ENCODE measurements at regions not wholly inside any gene's neighbourhood (a gene's known extent, or its start where the extent isn't known, plus 50 kb on each side); places are given as distances from the start of the nearest gene placed in this dataset.

- Histone ChIP-seq H3K4me1 (ENCODE audit: low read depth) (no peaks in the 10 kb centered on the region), H3K4me3 (no peak overlapping the region), H3K36me3 (ENCODE audit: low read depth) (no peaks in the 10 kb centered on the region), H3K9me3 (no peaks in the 10 kb centered on the region)
- peak; percentile 48 for TF ChIP-seq CTCF (IDR thresholded peaks at IDR 0.05)
- ATAC-seq (peak; percentile 69), DNase-seq (peak in 2 of 3 donors; percentile 12 to 78)
- intact Hi-C loops (cut with DNase I, micrococcal nuclease), result loop anchor here in 1 of 2 donors (5.0 kb wide), 1 partner anchor 922 kb away; no protein-coding TSS in a partner anchor
These were observed 741.0 kb upstream of the CBLB start for GRCh38 chr3:106609666-106610301.

DNA sequence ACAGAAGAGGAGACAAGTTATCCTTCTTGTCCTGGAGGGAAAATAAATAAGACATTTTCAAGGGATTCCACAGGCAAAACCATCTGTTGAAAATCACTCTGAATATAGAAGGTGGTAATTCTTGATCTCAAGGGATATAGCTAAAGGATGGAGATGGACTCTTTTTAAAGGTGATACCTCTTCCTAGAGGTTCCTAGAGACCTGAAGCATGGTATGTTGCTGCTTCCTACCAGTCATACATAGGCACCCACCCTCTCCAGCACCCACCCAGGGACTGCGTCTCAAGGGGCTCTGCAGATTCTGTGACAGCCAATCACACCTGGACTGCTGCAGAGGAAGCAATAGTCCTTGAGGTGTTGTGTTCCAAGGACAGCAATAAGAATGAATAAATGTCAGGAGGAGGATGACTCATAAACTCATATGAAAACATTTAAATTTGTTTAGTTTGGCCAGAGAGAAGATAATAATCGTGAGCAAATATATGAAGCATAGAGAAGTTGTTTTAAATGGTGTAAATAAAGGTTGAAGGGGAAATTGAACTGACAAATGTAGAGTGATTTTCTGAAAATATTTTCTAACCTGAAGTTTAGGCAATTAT is 741.6 kb upstream of the CBLB start:
- intact Hi-C loops (cut with DNase I, micrococcal nuclease), result loop anchor here in 1 of 2 donors (5.0 kb wide), 1 partner anchor 923 kb away; no protein-coding TSS in a partner anchor
- H3K9me3 ChIP-seq, result no peaks in the 10 kb centered on the region
- H3K4me3 ChIP-seq, result no peak overlapping the region
- H3K4me1 ChIP-seq (ENCODE audit: low read depth), result no peaks in the 10 kb centered on the region
- TF ChIP-seq CTCF (IDR thresholded peaks at IDR 0.05), result no peak
- DNase-seq (peak in 1 of 3 donors; percentile 8), ATAC-seq (no peak)
- H3K36me3 ChIP-seq (ENCODE audit: low read depth), result no peaks in the 10 kb centered on the region

DNA sequence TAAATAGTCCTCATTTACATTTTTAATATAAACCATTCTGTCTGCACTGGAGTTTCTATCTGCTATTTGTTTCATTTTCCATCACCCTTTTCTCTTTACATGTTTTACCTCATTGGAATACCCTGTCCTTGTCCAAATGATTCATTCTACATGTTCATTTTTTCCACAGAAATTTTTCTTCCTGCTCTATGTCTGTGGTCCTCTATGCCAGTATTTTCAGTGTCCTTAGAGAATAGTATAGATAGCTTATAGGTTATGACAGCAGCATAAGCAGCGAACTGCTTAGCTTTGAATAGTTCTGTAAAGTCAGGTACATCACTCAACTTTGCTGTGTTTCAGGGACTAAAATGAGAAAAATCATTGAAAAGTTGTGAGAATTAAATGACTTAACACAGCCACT is 742.3 kb upstream of the CBLB start:
- ATAC-seq, result no peak
- intact Hi-C loops (cut with DNase I, micrococcal nuclease), result loop anchor here in 1 of 2 donors (5.0 kb wide), 1 partner anchor 924 kb away; no protein-coding TSS in a partner anchor
- TF ChIP-seq CTCF (IDR thresholded peaks at IDR 0.05), result no peak
- DNase-seq, result no peak
- Histone ChIP-seq H3K4me1 (ENCODE audit: low read depth) (no peaks in the 10 kb centered on the region), H3K9me3 (no peaks in the 10 kb centered on the region), H3K36me3 (ENCODE audit: low read depth) (no peaks in the 10 kb centered on the region), H3K4me3 (no peak overlapping the region)

DNA sequence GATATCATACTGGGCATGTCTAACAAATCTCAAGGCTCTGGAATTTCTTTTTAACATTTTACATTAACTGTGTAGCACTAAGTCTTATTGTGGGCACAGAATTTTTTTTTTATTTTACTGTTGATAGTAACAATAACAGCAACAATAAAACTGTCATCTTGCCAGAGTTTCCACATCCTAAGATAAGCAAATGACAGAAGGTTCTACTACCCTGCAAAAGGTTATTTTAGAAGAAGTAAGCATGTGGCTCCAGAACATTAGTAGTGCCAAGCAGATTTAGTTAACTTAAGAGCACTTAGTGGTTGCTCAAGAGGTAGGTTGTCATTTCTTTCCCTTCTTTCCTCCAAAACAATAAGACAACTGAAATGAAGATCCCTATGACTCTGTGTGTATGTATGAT is 743.0 kb upstream of the CBLB start:
- H3K4me3 ChIP-seq, result no peak overlapping the region
- intact Hi-C loops (cut with DNase I, micrococcal nuclease), result loop anchor here in 1 of 2 donors (5.0 kb wide), 1 partner anchor 925 kb away; no protein-coding TSS in a partner anchor
- H3K4me1 ChIP-seq (ENCODE audit: low read depth), result no peaks in the 10 kb centered on the region
- no peaks in the 10 kb centered on the region for H3K9me3 ChIP-seq
- H3K36me3 ChIP-seq (ENCODE audit: low read depth), result no peaks in the 10 kb centered on the region
- DNase-seq (no peak), ATAC-seq (no peak)
- TF ChIP-seq CTCF (IDR thresholded peaks at IDR 0.05), result no peak

GRCh38 chr3:106616556-106616955 is 747.7 kb upstream of the CBLB start:
- intact Hi-C loops (cut with DNase I, micrococcal nuclease), result no loop called here
- no peak for TF ChIP-seq CTCF (IDR thresholded peaks at IDR 0.05)

More at GRCh38 chr3:106616556-106616955, 747.7 kb upstream of the CBLB start:
- H3K4me3 ChIP-seq, result no peak overlapping the region
- H3K4me1 ChIP-seq (ENCODE audit: low read depth), result no peaks in the 10 kb centered on the region
- no peaks in the 10 kb centered on the region for H3K36me3 ChIP-seq (ENCODE audit: low read depth)
- DNase-seq (no peak), ATAC-seq (no peak)
- H3K9me3 ChIP-seq, result no peaks in the 10 kb centered on the region

Data from mucosa of descending colon (tissue), 3 donors.